Choroid plexus epithelial cell (primary cell): ENCODE measurements at regions not wholly inside any gene's neighbourhood (a gene's known extent, or its start where the extent isn't known, plus 50 kb on each side); places are given as distances from the start of the nearest gene placed in this dataset.

Source experiments
- DNase-seq: peaks from one replicate; pipeline ENCODE4 v3.0.0-alpha.2; 2010; ENCODE audit warnings: low read depth
- H3K4me3 ChIP-seq: 2 replicates; pipeline ENCODE4 v1.5.1; 2011; ENCODE audit warnings: low read depth, mild to moderate bottlenecking, control low read depth, low read length, moderate library complexity
- TF ChIP-seq, protein P1 (sequence below): conservative IDR thresholded peaks from 2 replicates; pipeline ENCODE4 v1.5.1; 2011; ENCODE audit warnings: low read depth, mild to moderate bottlenecking, control low read depth, inconsistent platforms, low read length, moderate library complexity

DNA sequence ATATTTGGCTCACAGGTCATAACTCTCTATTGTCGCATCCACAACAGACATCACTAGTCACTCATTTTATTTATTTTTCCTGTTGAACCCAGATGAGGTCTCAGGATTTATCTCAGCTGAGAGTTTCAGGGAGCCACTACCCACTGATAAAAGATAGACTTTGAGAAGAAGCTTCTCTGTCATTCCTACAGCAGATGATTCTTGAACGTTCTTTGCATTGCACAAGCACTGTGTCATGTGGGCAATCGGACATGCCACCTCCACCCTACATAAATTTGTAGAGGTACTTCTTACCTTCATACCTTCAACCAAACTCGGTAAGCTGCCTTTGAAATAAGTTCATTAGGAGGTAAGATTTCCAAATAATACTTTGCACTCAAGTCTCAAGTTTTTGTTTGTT, 627.9 kb upstream of the TBX3 start:
- H3K4me3 ChIP-seq: no peak overlapping the region
- TF ChIP-seq, protein P1, sequence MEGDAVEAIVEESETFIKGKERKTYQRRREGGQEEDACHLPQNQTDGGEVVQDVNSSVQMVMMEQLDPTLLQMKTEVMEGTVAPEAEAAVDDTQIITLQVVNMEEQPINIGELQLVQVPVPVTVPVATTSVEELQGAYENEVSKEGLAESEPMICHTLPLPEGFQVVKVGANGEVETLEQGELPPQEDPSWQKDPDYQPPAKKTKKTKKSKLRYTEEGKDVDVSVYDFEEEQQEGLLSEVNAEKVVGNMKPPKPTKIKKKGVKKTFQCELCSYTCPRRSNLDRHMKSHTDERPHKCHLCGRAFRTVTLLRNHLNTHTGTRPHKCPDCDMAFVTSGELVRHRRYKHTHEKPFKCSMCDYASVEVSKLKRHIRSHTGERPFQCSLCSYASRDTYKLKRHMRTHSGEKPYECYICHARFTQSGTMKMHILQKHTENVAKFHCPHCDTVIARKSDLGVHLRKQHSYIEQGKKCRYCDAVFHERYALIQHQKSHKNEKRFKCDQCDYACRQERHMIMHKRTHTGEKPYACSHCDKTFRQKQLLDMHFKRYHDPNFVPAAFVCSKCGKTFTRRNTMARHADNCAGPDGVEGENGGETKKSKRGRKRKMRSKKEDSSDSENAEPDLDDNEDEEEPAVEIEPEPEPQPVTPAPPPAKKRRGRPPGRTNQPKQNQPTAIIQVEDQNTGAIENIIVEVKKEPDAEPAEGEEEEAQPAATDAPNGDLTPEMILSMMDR: no peak
- no peak for DNase-seq

- TF ChIP-seq, protein P1: no peak
- DNase-seq: no peak
- H3K4me3 ChIP-seq: no peak overlapping the region
These were observed 624.9 kb upstream of the TBX3 start for GRCh38 chr12:115308918-115309317.

DNA sequence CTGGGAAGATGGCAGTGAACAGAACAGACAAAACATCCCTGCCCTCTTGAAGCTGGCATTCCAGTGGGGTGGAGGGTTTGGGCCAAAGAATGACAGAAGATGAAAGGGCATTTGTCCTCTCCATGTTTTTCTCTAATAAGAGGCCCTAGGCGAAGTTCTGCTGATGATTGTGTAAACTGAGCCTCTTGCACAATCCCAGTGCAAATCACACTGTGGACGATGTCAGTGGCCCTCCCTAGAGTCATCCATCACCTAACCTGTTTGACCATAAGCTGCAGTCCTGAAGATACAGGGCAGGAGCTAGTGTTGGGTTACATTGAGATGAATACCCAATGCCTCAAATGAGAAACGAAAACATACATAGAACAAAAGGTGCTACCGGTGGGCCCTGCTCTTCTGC, 622.4 kb upstream of the TBX3 start:
- TF ChIP-seq, protein P1: no peak
- no peak overlapping the region for H3K4me3 ChIP-seq
- no peak for DNase-seq

DNA sequence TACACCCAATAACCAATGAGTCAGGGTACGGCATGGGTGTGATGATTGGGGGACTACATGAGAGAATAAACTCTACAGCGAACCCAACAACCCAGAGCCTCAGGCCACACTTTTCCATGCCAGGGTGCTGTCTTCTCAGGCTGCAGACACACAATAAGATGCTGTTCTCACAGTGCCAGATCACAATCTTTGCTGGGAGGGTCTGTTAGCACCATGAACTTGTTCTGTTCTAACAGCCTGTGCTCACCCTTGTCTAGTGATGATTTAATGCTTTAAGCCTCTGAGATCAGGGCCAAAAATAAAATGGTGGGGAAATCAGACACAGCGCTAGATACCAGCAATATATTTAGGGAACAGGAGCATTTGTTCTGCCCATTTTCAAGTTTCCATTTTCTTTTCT, 621.9 kb upstream of the TBX3 start:
- TF ChIP-seq, protein P1: no peak

DNA sequence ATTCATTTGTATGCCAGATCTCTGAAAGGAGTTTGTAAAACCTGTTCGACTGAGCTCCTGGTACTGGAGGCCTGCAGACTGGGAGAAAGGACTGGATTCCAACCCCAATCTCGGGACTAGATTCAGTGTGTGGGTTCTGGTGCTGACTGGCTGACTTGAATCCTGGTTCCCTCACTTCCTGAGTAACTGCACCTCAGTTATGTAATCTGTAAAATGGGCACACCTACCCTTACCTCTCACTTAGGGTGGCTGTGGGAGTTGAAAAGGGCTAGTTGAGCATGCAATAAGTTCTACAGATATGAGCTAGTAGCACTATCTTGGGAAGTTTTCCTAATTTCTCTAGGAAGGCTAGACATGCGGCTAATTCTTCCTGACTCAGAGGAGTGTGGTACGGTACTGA, 621.3 kb upstream of the TBX3 start:
- no peak for DNase-seq
- TF ChIP-seq, protein P1: no peak
- no peak overlapping the region for H3K4me3 ChIP-seq

More for the DNA sequence above, 621.9 kb upstream of the TBX3 start:
- no peak for DNase-seq
- H3K4me3 ChIP-seq: no peak overlapping the region

DNA sequence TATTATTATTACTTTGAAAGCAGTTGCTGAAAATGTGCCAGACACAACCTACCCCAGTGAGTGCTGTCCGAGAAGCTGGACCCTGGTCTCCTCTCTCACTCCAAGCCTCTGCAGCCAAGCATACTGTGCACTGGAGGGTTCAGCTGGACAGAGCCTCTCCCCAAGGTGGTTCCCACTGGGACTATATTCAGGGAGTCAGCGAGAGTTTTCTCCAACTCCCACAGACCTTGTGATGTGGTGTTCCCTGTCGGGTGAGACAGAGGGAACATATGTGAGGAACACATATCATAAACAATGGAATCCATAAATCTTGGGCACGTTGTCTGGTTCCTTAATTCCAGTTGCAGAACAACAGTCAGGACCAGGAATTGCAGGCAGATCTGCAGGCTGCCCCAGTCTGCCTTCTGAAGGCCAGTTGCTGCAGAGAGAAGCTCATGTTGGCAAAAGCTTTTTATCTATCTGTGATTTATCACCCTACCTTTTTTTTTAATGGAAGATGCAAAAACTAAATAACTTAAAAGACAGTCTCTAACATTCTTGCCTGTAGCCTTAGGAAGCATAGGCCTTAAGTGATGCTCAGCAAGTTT, 619.8 kb upstream of the TBX3 start:
- peak; percentile 17 for DNase-seq
- TF ChIP-seq, protein P1: no peak
- H3K4me3 ChIP-seq: no peak overlapping the region

GRCh38 chr12:115297445-115297844, 613.5 kb upstream of the TBX3 start:
- no peak for DNase-seq
- TF ChIP-seq, protein P1: no peak

More at GRCh38 chr12:115297445-115297844, 613.5 kb upstream of the TBX3 start:
- no peak overlapping the region for H3K4me3 ChIP-seq
